GM18517 (cell line): ENCODE measurements at regions not wholly inside any gene's neighbourhood (a gene's known extent, or its start where the extent isn't known, plus 50 kb on each side); places are given as distances from the start of the nearest gene placed in this dataset.
"Not testable (repeated sequence)": the region's sequence is repeated elsewhere in the genome, so short reads cannot be mapped to it uniquely, and the experiment has no call there.

Experiments used
- ATAC-seq: cut with Tn5 transposase; IDR thresholded peaks from one replicate; pipeline ENCODE4 v1.9.1; 2021; ENCODE audit warnings: mild to moderate bottlenecking, moderate library complexity; ENCODE audit not compliant: unreplicated experiment

- ATAC-seq, result not testable (repeated sequence)
These were observed 65.7 kb upstream of the DCD start for GRCh38 chr12:54713876-54714275.

GRCh38 chr12:54711669-54712068, 63.5 kb upstream of the DCD start:
- no peak for ATAC-seq

GRCh38 chr12:54708826-54709225, 60.7 kb upstream of the DCD start:
- ATAC-seq, result no peak

- no peak for ATAC-seq
These were observed 56.0 kb upstream of the DCD start for GRCh38 chr12:54704202-54704601.

- ATAC-seq, result no peak
These were observed 53.9 kb upstream of the DCD start for GRCh38 chr12:54701940-54702592.

GRCh38 chr12:54700849-54701248, 52.7 kb upstream of the DCD start:
- ATAC-seq, result no peak

- ATAC-seq, result no peak
These were observed 52.1 kb upstream of the DCD start for GRCh38 chr12:54700301-54700700.
